NCI-H510A treated with DMSO at 0.1 percent for 48 hours (cell line): ENCODE measurements at regions not wholly inside any gene's neighbourhood (a gene's known extent, or its start where the extent isn't known, plus 50 kb on each side); places are given as distances from the start of the nearest gene placed in this dataset.

Source experiments
- DNase-seq: peaks from one replicate; lab custom pipeline; 2025; lab: John Stamatoyannopoulos, UW

DNA sequence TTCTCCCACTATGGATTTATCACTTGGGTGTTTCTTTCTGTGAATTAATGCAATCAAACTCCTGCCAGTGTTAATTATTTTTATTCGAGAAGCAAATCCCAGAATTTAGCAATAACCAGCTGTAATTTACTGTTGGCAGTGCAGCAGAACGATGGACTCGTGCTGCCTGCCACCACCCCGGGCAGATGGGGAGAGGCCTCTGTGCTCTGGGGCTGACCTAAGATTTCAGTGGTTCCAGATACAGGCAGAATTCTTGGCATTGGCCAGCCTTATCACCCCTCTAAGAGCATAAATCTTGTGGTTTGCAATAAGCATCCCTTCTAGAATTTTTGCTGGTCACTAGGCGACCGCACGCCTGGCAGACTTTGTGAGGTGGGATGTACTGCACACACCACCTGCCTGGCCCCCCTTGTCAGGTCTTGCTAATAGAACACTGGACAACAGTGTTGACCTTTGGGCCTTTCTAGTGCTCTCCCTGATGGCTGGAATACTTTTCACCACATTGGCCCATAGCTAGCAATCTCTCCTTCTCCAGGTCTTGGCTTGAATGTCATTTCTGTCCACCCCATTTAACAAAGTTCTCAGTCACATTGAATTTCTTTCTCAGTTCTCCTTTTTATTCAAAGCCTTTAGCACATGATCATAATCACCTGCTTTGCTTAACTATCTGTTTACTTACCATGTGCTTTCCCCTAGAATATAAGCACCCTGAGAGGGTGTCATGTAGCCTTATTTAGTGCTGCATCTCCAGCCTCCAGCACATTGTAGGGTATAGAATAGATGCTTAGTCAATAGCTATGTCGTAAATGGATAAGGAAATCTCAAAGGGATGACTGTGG, 122.1 kb upstream of the DYNLRB2 start:
- DNase-seq, result no peak

DNA sequence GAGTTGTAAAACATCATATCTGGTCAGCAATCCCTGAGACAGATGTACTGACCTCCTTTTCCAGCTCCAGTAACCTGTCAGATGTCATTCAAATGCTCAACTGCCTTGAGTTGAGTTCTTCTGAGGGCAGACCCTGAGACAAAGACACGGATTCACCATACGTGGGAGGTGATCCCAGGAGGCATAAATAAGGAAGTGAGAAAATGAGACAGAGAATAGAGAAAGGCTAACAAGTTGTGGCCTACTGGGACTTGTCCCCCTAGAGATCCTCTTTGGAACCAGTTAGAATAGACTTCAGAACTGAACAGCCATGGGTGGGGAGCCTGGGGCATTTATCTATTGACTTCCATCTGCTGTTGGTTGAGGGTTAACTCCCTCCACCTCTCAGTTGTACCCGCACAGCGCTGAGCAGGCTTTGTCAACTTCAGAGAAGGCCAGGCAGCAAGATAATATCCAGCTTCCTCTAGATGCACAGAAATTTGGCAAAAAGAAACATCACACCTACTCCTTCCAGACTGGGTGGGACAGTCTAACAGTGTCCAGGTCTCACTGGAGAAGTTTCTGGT, 123.0 kb upstream of the DYNLRB2 start:
- DNase-seq, result no peak

DNA sequence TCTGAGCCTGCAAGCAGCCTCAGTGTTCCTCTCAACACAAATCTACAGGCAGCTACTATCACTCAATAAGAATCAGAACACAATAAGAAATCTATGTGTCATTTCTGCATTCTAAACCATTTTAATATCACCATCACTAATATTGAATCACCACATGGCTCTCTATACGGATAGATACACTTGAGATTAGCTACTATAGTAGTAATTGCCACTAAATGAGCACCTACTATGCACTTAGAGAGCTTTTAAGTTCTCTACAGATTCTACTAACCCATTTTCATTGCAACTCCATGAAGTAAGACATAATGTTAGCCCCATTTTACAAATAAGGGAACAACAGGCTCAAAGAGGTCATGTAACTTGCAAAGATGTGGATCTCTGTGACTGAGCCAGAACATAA, 132.8 kb upstream of the DYNLRB2 start:
- no peak for DNase-seq

DNA sequence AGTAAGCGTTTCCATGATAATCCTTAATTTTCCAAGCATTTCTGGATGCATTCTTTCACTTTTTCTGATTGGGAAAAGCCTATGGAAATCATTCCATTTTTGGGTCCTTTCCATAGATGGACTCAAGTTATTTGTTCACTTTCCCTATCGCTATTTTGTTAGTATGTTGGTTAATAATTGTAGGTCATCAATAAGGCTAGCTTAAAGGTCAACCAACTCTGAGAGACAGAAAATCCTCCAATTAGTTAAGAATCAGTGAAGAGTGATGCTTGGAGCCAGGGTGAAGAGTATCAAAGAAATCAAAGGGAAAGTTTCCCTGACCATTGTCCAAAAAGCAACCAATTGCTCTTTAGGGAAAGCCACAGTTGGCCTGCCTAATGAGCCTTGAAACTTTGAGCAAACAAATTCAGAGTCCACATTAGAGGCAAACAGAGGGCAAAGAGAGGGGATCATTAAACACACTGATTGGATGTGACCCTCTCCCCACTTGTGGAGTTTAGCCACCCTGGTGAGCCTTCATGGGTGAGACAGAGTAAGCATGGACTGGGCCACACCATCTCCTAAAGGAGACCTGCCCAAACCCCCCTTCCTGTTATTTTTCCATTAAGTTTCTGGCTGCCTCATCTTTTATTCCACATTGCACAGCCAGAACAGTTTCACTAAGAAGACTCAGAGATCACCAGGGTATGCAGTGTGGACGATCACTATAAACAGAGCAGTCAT, 133.4 kb upstream of the DYNLRB2 start:
- peak; percentile 1 for DNase-seq

DNA sequence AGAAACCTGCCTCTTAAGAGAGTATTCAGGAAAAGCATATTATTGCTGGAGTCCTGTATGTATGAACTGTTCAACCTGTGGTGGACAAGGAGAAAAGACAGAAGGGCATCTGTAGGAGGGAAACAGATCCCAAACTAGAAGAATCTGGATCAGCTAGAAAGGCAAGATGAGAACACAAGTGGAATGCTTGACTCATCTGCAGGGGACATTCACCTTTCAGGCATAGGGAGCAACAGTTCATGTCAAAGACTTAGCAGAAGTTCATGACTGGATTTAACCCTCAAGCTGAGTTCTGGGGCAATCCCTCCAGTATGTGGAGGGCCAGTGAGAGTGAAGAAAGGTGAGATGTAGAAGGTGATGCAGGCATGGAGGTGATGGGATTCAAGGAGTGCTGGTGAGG, 135.9 kb upstream of the DYNLRB2 start:
- DNase-seq, result no peak

- no peak for DNase-seq
Measured at GRCh38 chr16:80403894-80404293, 136.9 kb upstream of the DYNLRB2 start.

DNA sequence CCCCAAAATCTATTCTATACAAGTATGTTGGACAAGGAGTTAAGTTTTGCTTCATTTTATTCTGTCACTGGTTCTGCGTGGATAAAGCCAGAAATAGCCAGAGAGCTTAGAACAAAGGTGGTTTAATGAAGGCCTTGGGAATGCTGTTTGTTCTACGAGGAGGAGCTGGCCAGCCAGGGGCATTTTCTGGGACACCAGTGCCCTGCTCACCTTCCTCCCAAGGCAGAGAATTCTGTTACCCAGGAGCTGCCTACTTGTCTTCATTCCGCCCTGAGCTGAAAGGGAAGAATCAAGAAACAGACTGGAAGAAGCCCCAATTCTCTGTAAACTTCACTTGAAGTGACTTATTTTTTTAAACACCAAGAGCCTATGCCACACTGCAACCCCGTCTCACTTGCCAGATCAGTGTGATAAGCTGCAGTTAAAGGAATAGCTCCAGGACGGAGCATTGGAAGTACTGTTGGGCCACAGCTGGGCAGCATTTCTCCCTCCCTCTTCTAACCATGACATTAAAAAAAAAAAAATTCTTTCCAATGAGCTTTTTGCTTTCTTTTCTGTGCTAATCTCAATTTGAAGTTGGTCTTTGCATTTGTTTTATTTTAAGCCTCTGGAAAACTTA, 149.8 kb upstream of the DYNLRB2 start:
- no peak for DNase-seq

- no peak for DNase-seq
Measured at GRCh38 chr16:80390046-80390445, 150.7 kb upstream of the DYNLRB2 start.

GRCh38 chr16:80389338-80389737, 151.5 kb upstream of the DYNLRB2 start:
- DNase-seq, result no peak

- DNase-seq, result no peak
Measured at GRCh38 chr16:80387318-80387921, 153.4 kb upstream of the DYNLRB2 start.

DNA sequence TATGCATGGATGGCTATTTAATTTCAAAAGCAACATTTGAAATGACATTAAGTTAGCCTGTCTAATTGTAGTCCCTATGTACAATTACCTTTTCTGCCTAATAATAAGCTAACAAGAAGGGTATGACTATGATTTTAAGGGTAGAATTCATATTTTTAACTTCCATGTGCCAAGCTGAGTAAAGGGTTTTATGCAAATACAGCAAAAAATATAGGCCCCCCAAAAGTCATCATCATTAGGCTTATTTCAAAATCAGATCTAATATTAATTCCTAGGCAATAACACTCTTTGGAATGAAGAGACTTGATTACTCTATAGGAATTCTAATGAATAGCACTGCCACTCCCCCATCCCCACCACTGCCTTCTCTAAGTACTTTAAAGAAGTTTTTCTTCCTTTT, 155.9 kb upstream of the DYNLRB2 start:
- no peak for DNase-seq

DNA sequence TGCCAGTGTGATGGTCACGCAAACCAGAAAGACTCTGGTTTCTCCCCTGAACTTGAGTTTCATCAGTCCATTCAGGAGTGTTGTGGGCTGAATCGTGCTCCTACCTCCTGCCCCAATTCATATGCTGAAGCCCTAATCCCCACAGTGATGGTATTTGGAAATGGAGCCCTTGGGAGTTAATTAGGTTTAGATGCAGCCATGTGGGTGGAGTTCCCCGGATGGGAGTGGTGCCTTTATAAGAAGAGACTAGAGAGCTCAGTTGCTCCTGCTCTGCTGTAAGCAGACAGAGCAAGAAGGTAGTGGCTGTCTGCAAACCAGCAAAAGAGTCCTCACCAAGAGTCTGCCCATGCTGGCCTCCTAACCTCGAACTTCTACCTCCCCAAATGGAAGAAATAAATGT, 160.3 kb upstream of the DYNLRB2 start:
- no peak for DNase-seq

- DNase-seq, result no peak
Measured at GRCh38 chr16:80377096-80377956, 163.5 kb upstream of the DYNLRB2 start.

DNA sequence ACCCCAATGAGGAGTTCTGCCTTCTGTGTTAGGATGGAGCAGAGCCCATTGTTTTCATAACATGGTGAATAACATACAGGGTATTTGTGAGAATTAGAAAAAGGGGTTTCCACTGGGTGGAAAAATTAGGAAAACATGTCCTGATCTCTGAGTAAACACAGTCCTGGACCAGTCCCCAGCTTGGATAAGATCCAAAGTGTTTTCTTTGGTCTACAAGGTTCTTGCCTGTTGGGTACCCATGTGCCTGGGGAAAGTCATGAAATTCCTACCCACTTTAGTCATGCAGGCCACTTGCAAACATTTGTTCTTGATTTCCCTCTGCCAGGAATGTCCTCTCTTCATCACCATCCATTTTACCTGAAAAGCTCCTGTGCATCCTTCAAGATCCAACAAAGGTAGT, 164.8 kb upstream of the DYNLRB2 start:
- no peak for DNase-seq

- DNase-seq, result no peak
Measured at GRCh38 chr16:80375513-80375912, 165.3 kb upstream of the DYNLRB2 start.

DNA sequence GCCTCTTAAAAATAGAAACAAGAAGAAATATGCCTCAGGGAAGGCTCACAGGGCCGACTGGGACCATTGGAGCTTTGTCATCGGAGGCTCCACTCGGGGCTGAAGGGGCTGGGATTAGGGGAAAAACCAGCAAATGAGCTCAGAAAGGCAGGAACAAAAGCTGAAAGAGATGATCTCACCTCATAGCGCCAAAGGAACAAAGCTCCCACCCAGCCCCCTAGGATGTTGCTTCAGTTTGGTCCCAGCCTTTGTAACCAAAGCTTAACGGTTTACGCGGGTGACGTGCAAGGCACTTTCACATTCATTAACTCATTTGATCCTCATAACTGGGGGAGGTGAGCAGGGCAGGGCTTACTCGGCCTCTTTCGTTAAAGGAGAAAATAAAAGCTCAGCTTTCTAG, 168.5 kb upstream of the DYNLRB2 start:
- DNase-seq, result no peak

GRCh38 chr16:80369138-80369958, 171.4 kb upstream of the DYNLRB2 start:
- peak; percentile 46 for DNase-seq

DNA sequence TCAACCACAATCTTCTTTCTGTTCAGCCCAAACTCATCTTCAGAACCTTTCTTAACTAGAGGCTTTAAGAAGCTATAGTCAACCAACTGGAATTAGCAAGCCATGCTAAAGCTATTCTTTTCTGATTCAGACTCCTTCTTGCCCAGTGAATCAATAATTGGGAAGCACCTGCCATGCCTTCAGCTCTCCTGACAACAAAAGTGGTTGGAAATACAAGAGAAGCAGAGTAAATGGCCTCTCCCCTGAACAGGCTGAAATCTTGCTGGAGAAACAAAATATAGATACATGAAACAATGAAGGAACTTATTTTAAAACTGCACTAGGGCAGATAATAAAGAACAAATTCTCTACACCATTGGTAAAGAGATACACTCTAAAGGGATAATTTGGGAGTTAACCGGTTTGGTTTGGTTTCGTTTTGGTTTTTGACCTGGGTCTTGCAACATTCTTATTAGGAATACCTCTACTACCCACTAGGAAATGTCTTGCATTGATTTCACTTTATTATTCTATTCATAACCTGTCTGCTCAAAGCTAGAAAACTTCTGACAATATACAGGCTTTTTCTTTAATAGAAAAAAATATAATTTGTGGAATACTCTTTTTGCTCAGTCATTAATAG, 173.6 kb upstream of the DYNLRB2 start:
- no peak for DNase-seq

GRCh38 chr16:80366023-80366422, 174.8 kb upstream of the DYNLRB2 start:
- no peak for DNase-seq

- no peak for DNase-seq
Measured at GRCh38 chr16:80362816-80363215, 178.0 kb upstream of the DYNLRB2 start.
